Motor neuron (in vitro differentiated cells): ENCODE measurements at regions not wholly inside any gene's neighbourhood (a gene's known extent, or its start where the extent isn't known, plus 50 kb on each side); places are given as distances from the start of the nearest gene placed in this dataset.
"Not testable (repeated sequence)": the region's sequence is repeated elsewhere in the genome, so short reads cannot be mapped to it uniquely, and the experiment has no call there.

Experiments
- ATAC-seq, 8 experiments: fragments of 200-7000 bp; cut with Tn5 transposase; replicated peaks in 6 of 8; 2 replicates each; pipeline ENCODE4 v1.8.0; 2021; ENCODE audit warnings: mild to moderate bottlenecking in 8 of 8, moderate library complexity in 8 of 8
- H3K27ac ChIP-seq, 2 donors: fragments of 250-450 bp; sonication (Bioruptor Pico); 2 replicates each; pipeline ENCODE4 v1.9.0; 2021; ENCODE audit warnings: antibody characterized with exemption in 2 of 2, mild to moderate bottlenecking in 2 of 2, moderate library complexity in 1 of 2
- H3K4me1 ChIP-seq, 2 donors: fragments of 250-450 bp; sonication (Bioruptor Pico); replicated peaks in 1 of 2; 2 replicates each; pipeline ENCODE4 v1.6.1; 2021; ENCODE audit warnings: antibody characterized with exemption in 2 of 2, mild to moderate bottlenecking in 2 of 2, moderate library complexity in 1 of 2
- H3K4me3 ChIP-seq, 5 donors: fragments of 250-450 bp; sonication (Bioruptor Pico); 2 replicates each; pipeline ENCODE4 v1.9.0; 2021; ENCODE audit warnings: antibody characterized with exemption in 5 of 5, mild to moderate bottlenecking in 5 of 5, moderate library complexity in 4 of 5
- WGBS, 10 experiments: fragments of 450-650 bp; shearing (Covaris generic); methylation state at CpG; one replicate each; pipeline ENCODE4 v1.0.0; 2022; 5-methylcytosine and 5-hydroxymethylcytosine counted together
- in situ Hi-C, 9 experiments: fragments of 400-800 bp; cut with MboI; loops; one replicate each; pipeline ENCODE4 v1.15.0; 2021; ENCODE audit warnings: low sequenced_read_pairs in 9 of 9, low pct_unique_long_range_greater_than_20kb in 2 of 9; ENCODE audit not compliant: unreplicated experiment in 9 of 9

DNA sequence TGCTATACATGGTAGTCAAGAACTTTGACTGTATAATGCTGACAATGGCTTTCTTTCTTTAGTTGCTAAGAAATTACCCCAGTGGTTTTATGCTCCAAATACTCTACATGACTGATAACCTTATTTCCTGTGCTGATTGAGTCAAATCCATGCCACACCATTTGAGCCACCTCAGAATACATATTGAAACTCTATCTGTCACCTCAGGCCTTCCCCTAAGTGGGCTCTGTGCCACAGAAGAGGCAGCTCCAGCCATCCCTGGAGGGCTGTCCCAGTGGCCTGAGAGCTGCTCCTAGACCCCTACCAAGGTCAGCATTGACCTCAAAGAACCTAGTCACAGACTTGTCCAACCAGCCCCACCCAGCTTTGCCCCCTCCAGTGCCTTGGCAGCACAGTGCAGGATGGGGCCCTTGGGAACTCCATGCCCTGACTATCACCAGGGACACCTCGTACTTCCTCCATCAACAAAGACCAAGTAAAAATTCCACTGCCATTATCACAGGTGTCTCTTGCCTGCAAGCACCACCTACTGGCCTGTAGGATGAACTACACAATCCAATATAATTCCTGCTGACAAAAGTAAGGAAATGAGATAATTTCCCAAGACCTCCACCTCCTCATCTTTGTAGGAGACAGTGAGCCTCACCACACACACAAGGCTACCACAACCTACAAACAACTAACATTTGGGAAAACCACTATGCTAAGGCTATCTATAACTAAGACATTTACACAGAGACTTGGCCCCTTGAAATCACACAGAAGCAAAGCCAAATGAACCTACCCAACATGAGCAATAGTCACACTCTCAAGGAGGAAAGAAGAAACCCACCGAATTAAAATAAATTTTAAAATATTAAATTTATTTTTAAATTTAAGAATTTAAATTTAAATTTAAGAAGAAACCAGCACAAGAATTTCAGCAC is 239.9 kb downstream of the NKX6-1 start:
- peak in 3 of 8 experiments; percentile 35 to 45 (median 39) for ATAC-seq
- in situ Hi-C loops = loop anchor here in 1 of 9 experiments (25.0 kb wide), 2 partner anchors 347 to 497 kb away; no protein-coding TSS in a partner anchor
- 0 to 100% (median 69%) methylated on average over 1 to 2 of the region's 2 CpGs for WGBS, 10 experiments

DNA sequence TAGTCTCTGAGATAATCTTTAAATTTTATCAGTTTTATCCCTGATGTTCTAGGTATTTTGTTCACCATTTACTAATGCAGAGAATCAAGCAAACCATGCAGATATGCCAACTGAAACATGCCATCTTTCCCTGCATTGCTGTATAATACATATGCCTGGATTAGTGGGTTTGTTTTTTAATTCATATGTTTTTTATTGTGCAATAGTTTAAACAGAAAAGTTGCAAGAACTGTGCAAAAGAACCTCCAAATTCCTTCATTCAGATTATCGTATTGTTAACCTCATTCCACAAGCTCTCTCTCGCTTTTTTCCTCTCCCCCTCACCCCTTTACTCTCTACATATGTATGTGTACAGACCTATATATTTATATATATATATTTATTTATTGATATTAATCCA is 244.6 kb downstream of the NKX6-1 start:
- Histone ChIP-seq H3K4me1 (no peaks in the 10 kb centered on the region), H3K27ac (no peak overlapping the region), H3K4me3 (no peak overlapping the region)
- WGBS, 10 experiments = 16 to 100% (median 63%) methylated on average over 2 of the region's 2 CpGs; no CpG with 5 or more reads in 3 of the 10 experiments
- no peak for ATAC-seq
- in situ Hi-C loops = loop anchor here in 1 of 9 experiments (25.0 kb wide), 2 partner anchors 342 to 492 kb away; no protein-coding TSS in a partner anchor

More for the DNA sequence above, 239.9 kb downstream of the NKX6-1 start:
- Histone ChIP-seq H3K4me1 (no peaks in the 10 kb centered on the region), H3K4me3 (no peak overlapping the region), H3K27ac (no peak overlapping the region)

DNA sequence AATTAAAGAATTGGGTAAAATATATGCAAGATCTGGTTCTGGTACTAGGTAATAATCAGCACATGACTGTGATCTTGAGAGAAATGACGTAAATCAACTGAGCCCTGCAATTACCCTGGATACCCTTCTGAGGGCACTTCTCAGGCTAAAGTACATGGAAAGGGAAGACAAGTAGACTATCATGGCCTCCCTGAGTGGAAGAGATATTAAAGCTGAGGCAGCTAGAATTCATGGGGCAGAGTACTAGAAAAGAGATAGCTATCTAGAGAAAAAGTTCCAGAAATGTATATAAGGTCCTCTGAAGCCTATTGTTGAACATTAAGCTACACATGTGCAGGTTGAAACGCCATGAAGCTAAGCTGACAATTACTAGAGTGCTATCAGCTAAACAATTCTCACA is 249.6 kb downstream of the NKX6-1 start:
- WGBS, 10 experiments = 0 to 100% (median 86%) methylated on average over 1 to 2 of the region's 2 CpGs; no CpG with 5 or more reads in 1 of the 10 experiments
- in situ Hi-C loops = loop anchor here in 1 of 9 experiments (25.0 kb wide), 1 partner anchor 238 kb away; the partner anchor contains the start of gene NKX6-1

DNA sequence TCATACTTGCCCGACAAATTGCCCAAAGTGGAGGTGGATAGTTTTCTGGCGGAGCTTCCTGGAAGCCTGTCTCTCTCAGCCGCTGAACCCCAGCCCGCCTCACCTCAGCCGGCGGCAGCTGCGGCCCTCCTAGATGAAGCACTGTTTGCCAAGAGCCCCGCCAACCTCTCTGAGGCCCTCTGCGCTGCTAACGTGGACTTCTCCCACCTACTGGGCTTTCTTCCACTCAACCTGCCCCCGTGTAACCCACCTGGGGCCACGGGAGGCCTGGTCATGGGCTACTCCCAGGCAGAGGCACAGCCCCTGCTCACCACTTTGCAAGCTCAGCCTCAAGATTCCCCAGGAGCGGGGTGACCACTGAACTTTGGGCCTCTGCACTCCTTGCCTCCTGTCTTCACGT is 254.1 kb downstream of the NKX6-1 start:
- in situ Hi-C loops = loop anchor here in 1 of 9 experiments (25.0 kb wide), 1 partner anchor 242 kb away; the partner anchor contains the start of gene NKX6-1
- not testable (repeated sequence) for H3K27ac ChIP-seq, ATAC-seq, H3K4me1 ChIP-seq, H3K4me3 ChIP-seq
- 0 to 100% (median 80%) methylated on average over 1 to 3 of the region's 14 CpGs; no CpG with 5 or more reads in 6 of the 10 experiments for WGBS, 10 experiments

More for the DNA sequence above, 249.6 kb downstream of the NKX6-1 start:
- ATAC-seq = no peak
- Histone ChIP-seq H3K4me3 (no peak overlapping the region), H3K4me1 (no peaks in the 10 kb centered on the region), H3K27ac (no peak overlapping the region)

DNA sequence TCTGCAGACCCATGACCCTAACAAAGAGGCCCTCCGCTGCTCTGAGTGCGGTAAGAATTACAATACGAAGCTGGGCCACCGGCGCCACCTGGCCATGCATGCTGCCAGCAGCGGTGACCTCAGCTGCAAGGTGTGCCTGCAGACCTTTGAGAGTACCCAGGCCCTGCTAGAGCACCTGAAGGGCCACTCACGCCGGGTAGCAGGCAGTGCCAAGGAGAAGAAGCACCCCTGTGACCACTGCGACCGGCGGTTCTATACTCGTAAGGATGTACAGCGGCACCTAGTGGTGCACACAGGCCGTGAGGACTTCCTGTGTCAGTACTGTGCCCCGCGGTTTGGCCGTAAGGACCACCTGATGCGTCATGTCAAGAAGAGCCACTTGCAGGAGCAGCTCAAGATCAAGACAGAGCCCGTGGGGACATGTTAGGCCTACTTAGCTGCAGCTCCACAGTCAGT is 254.7 kb downstream of the NKX6-1 start:
- H3K4me3 ChIP-seq, H3K4me1 ChIP-seq, H3K27ac ChIP-seq, ATAC-seq: not testable (repeated sequence)
- WGBS, 10 experiments = 14 to 100% (median 80%) methylated on average over 1 to 12 of the region's 19 CpGs; no CpG with 5 or more reads in 4 of the 10 experiments
- in situ Hi-C loops = loop anchor here in 1 of 9 experiments (25.0 kb wide), 1 partner anchor 243 kb away; the partner anchor contains the start of gene NKX6-1

DNA sequence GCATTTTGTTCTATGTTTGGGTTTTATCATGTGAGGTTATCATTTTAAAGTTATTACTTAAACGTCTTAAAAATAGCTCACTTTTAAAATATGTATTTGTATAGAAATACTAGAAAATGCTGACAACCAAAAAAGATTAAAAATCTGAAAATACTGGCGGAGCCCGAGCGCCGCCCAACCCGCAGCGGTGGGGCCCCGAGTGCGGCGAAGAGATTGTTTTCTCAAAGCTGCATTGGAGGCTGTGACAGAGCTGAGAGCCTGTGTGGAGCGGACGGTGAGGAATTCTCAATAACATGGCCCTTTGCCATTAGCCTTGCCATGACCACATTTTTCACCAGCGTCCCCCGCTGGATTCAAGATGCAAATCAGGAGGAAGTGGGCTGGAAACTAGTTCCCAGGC is 255.4 kb downstream of the NKX6-1 start:
- H3K4me3 ChIP-seq = no peak overlapping the region
- no peak for ATAC-seq
- no peaks in the 10 kb centered on the region for H3K4me1 ChIP-seq
- in situ Hi-C loops = loop anchor here in 1 of 9 experiments (25.0 kb wide), 1 partner anchor 244 kb away; the partner anchor contains the start of gene NKX6-1
- no peak overlapping the region for H3K27ac ChIP-seq
- WGBS, 10 experiments = 33 to 100% (median 87%) methylated on average over 1 to 13 of the region's 14 CpGs; no CpG with 5 or more reads in 1 of the 10 experiments

DNA sequence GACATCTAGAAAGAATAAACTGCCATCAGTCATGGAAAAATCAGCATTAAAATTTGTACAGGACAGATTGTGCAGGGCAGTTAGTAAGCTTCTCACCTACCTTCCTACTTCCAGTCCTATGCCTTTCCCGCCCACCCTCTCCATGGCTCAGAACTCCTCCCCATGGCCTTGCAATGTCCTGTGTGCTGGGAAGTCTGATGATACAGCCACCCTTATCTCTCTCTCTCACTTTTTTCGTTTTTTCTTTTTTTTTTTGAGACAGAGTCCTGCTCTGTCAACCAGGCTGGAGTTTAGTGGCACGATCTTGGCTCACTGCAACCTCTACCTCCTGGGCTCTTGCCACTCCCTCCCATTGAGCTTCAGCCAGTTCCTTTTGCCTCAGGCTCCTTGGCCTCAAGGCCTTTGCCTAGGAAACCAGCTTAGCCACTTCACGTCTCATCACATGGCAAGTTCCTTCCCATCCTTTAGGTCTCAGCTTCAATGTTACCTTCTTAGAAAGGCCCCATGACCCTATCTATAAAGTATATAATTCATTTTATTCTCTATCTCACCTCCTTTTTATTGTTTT is 259.7 kb downstream of the NKX6-1 start:
- H3K4me1 ChIP-seq = no peaks in the 10 kb centered on the region
- ATAC-seq = no peak
- no peak overlapping the region for H3K27ac ChIP-seq
- H3K4me3 ChIP-seq = no peak overlapping the region
- WGBS, 10 experiments = 20 to 100% (median 84%) methylated on average over 1 to 4 of the region's 4 CpGs; no CpG with 5 or more reads in 1 of the 10 experiments
- in situ Hi-C loops = loop anchor here in 1 of 9 experiments (25.0 kb wide), 1 partner anchor 248 kb away; the partner anchor contains the start of gene NKX6-1

DNA sequence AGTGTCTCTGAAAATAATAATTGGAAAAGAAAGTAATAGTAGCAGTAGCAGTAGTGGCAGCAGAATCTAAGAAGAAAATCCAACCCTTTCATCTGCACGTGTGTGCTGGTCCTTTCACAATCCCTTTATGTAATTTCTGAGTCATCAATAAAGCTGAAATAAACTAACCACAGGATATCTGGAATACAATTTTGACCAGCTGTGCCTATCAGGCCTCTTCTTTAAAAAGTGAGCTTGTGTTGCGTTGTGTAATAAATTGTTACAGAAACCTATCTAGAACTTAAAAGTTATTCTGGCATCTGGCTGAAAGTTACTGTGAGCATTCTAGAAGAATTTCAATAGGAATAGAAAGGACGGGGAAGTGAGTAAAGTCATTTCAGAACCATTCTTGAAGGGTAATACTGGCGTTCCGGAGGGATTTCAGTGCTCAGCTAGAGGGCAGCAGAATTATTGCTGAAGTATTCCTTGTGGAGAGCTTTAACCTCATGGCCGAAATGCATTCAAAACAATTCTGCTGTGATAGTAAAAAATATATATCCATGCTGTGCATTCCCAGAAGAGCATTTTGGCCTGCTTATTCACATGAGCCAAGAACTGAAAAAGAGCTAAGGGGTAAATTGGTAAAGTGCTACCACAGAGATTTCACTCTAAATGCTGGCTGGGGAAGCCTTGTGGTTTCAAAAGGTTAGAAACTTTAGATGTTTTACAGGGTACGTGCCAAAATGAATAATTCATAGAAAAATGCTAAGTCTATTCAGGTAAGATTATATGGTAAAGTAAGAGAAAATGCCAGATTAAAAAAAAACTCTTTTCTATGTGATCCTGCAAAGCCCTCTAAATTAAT is 260.6 kb downstream of the NKX6-1 start:
- in situ Hi-C loops = loop anchor here in 1 of 9 experiments (25.0 kb wide), 1 partner anchor 249 kb away; the partner anchor contains the start of gene NKX6-1
- Histone ChIP-seq H3K27ac (no peak overlapping the region), H3K4me3 (no peak overlapping the region), H3K4me1 (no peaks in the 10 kb centered on the region)
- 6 to 90% (median 63%) methylated on average over 2 to 7 of the region's 7 CpGs for WGBS, 10 experiments
- ATAC-seq = peak in 3 of 8 experiments; percentile 32 to 85 (median 84)

DNA sequence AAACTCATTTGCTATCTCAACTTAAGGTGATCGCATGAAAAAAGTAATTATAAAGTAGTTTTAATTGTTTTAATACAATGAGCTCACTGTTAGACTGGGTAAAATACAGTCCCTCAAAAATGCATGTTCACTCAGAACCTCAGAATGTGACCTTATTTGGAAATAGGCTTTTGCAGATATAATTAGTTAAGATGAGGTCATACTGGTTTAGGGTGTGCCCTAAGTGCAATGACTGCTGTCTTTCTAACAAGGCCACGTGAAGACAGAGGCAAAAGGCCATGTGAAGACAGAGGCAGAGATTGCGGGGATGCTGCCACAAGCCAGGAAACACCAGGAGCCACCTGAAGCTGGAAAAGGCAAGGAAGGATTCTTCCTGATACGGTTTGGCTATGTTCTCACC is 262.1 kb downstream of the NKX6-1 start:
- no peak overlapping the region for H3K4me3 ChIP-seq
- in situ Hi-C loops = loop anchor here in 1 of 9 experiments (25.0 kb wide), 1 partner anchor 250 kb away; the partner anchor contains the start of gene NKX6-1
- ATAC-seq = peak in 3 of 8 experiments; percentile 36 to 74 (median 69)
- H3K4me1 ChIP-seq = no peaks in the 10 kb centered on the region
- H3K27ac ChIP-seq = no peak overlapping the region
- WGBS, 10 experiments = 29 to 97% (median 81%) methylated on average over 1 to 4 of the region's 4 CpGs

DNA sequence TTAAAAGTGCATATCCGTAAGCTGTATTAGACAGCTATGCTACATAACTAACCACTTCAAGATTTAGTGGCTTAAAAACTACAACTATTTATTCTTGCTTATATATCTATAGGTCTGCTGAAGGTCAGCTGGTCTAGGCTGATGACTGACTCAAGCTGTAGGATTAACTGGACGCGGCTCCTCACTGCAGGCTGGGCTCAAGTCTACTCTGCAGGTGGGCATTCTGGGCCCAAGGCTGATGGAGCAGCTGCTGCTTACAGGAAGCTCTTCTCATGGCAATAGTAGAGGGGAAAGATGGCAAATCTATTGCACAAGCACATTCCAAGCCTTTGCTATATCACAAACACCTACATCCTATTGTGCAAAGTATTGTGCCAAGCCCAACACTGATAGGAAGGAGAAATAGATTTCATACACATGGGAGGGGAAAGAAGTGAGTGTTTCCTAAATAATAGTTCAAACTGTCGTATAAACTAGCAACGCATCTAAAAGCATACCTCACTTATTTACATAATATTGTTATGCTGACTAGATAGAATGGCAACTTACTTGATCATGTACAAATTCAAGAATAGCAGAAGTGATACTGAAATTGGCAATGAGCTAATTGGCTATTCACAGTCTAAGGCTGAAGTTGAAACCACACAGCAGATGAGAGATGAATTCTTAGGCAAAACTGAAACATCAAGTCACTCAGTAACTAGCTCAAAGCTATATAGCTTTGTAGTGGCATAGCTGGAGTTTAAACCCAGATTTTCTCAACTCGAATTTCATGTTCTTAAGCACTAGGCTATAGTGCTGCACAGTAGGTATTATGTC is 263.8 kb downstream of the NKX6-1 start:
- Histone ChIP-seq H3K4me3 (no peak overlapping the region), H3K27ac (no peak overlapping the region), H3K4me1 (no peaks in the 10 kb centered on the region)
- 61 to 100% (median 91%) methylated on average over 1 to 6 of the region's 6 CpGs for WGBS, 10 experiments
- no peak for ATAC-seq
- in situ Hi-C loops = loop anchor here in 1 of 9 experiments (25.0 kb wide), 1 partner anchor 252 kb away; the partner anchor contains the start of gene NKX6-1

DNA sequence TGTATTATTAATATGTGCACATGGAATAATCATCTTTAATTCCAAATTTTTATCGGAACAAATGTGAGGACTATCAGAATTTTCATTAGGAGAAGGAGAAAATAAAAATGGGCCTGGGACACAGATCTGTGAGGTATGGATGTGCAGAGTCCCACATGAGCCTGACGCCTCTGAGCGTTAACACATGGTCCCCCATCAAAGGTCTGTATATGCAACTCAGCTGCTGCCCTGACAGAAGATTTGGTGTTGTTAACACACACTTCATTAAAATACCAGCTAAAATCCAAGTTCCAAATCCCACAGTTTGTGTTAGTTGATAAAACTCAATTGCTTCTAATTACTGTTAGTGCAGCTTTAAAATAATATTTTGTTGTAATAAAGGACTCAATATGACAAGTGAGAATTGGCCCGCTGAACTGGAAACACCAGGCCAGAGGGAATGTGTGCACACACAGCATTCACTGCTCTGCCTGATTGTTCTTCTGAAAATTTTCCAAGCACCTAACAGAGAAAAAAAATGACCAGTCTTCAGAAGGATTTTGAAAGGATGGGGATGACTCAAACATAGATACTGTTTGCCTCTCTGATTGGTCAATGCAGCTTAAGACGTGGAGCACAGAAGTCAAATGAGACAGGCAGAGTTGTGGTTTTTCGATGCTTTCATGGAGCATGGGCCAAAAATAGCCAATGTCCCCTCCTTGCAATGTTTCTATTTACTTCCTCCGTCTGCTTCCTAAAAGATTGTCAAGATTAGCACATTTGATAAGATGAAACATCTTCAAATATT is 266.6 kb downstream of the NKX6-1 start:
- no peak for ATAC-seq
- Histone ChIP-seq H3K4me1 (no peaks in the 10 kb centered on the region), H3K4me3 (no peak overlapping the region), H3K27ac (no peak overlapping the region)
- WGBS, 10 experiments = 0 to 100% (median 93%) methylated on average over 2 to 7 of the region's 7 CpGs; no CpG with 5 or more reads in 1 of the 10 experiments
- in situ Hi-C loops = loop anchor here in 1 of 9 experiments (25.0 kb wide), 1 partner anchor 255 kb away; the partner anchor contains the start of gene NKX6-1
